GM11168 (cell line): ENCODE measurements at regions not wholly inside any gene's neighbourhood (a gene's known extent, or its start where the extent isn't known, plus 50 kb on each side); places are given as distances from the start of the nearest gene placed in this dataset.

Experiments
- in situ Hi-C: fragments of 300-500 bp; cut with MboI; formaldehyde crosslinking; loops from one replicate; pipeline ENCODE4 v1.12.0; 2022; ENCODE audit warnings: low sequenced_read_pairs; ENCODE audit not compliant: unreplicated experiment

GRCh38 chr10:10661176-10661575 is 356.5 kb upstream of the CELF2 start:
- in situ Hi-C loops = no loop called here

GRCh38 chr10:10662716-10663408 is 354.8 kb upstream of the CELF2 start:
- in situ Hi-C loops = no loop called here

GRCh38 chr10:10663622-10664021 is 354.1 kb upstream of the CELF2 start:
- in situ Hi-C loops = no loop called here

GRCh38 chr10:10665750-10666149 is 351.9 kb upstream of the CELF2 start:
- in situ Hi-C loops = no loop called here

GRCh38 chr10:10667466-10667865 is 350.2 kb upstream of the CELF2 start:
- in situ Hi-C loops = no loop called here

- in situ Hi-C loops = loop anchor here (25.0 kb wide), 1 partner anchor 1340 kb away; no protein-coding TSS in a partner anchor
These were observed 340.7 kb upstream of the CELF2 start for GRCh38 chr10:10676972-10677371.

GRCh38 chr10:10677479-10677878 is 340.2 kb upstream of the CELF2 start:
- in situ Hi-C loops = loop anchor here (25.0 kb wide), 1 partner anchor 1340 kb away; no protein-coding TSS in a partner anchor

- in situ Hi-C loops = loop anchor here (25.0 kb wide), 1 partner anchor 1343 kb away; no protein-coding TSS in a partner anchor
These were observed 337.2 kb upstream of the CELF2 start for GRCh38 chr10:10680496-10680895.

- in situ Hi-C loops = loop anchor here (25.0 kb wide), 1 partner anchor 1348 kb away; no protein-coding TSS in a partner anchor
These were observed 332.7 kb upstream of the CELF2 start for GRCh38 chr10:10684972-10685371.

- in situ Hi-C loops = loop anchor here (25.0 kb wide), 1 partner anchor 1348 kb away; no protein-coding TSS in a partner anchor
These were observed 332.1 kb upstream of the CELF2 start for GRCh38 chr10:10685566-10685965.

GRCh38 chr10:10687751-10688150 is 329.9 kb upstream of the CELF2 start:
- in situ Hi-C loops = loop anchor here (25.0 kb wide), 1 partner anchor 1350 kb away; no protein-coding TSS in a partner anchor

- in situ Hi-C loops = loop anchor here (25.0 kb wide), 1 partner anchor 1362 kb away; no protein-coding TSS in a partner anchor
These were observed 318.2 kb upstream of the CELF2 start for GRCh38 chr10:10699427-10699826.

- in situ Hi-C loops = no loop called here
These were observed 316.5 kb upstream of the CELF2 start for GRCh38 chr10:10701084-10701611.

GRCh38 chr10:10702211-10702610 is 315.5 kb upstream of the CELF2 start:
- in situ Hi-C loops = no loop called here

GRCh38 chr10:10703382-10703781 is 314.3 kb upstream of the CELF2 start:
- in situ Hi-C loops = no loop called here

GRCh38 chr10:10712155-10712704 is 305.4 kb upstream of the CELF2 start:
- in situ Hi-C loops = no loop called here

GRCh38 chr10:10714327-10714726 is 303.3 kb upstream of the CELF2 start:
- in situ Hi-C loops = no loop called here

- in situ Hi-C loops = no loop called here
These were observed 300.7 kb upstream of the CELF2 start for GRCh38 chr10:10716972-10717371.

GRCh38 chr10:10722422-10722821 is 295.2 kb upstream of the CELF2 start:
- in situ Hi-C loops = no loop called here

GRCh38 chr10:10725196-10725595 is 292.5 kb upstream of the CELF2 start:
- in situ Hi-C loops = no loop called here

GRCh38 chr10:10726101-10726500 is 291.6 kb upstream of the CELF2 start:
- in situ Hi-C loops = no loop called here
